ENCODE measurements at regions not wholly inside any gene's neighbourhood (a gene's known extent, or its start where the extent isn't known, plus 50 kb on each side); places are given as distances from the start of the nearest gene placed in this dataset.

DNA sequence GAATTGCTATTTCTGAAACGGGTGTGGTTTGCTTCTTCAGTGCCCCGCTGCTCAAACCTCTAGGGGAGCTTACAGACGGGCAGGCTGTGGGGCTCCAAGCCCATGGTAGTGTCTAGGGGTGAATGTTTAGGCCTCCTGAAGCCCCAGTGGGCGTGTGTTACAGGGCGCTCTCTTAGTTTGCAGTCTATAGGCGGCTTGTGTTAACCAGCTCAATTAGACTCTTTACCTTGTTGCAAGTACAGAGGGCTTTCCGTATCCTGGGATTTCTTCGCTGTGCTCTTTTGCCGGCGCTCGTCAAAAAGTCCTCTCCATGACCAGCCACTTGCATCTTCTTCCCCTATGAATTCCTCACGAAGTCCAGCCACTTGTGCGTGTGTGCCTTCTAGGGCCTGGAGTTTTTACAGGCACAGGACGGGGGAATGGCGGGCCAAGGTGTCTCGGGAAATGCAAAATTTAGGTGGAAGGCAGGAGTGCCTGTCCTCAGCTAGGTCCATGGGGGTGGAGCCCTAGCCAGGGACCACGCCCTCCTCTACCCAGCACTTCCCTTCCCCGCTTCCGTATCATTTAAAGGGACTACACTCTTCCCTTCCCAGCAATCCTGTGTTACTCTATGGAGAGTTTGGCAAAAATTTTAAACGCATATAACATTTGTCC lies 94.5 kb downstream of the HTR1B start:
- Histone ChIP-seq H3K36me3 (ENCODE audit: control insufficient read depth in 4 of 4, insufficient read depth in 3 of 4, low read depth in 1 of 4, low read length in 3 of 4) (no peaks in the 10 kb centered on the region), H3K9me3 (ENCODE audit: control insufficient read depth in 4 of 4, low read length in 3 of 4) (no peaks in the 10 kb centered on the region), H3K4me1 (ENCODE audit: control insufficient read depth in 4 of 4, insufficient read depth in 4 of 4, low read length in 3 of 4) (no peaks in the 10 kb centered on the region), H3K4me3 (ENCODE audit: low read depth in 1 of 3, low read length in 3 of 3) (peak overlapping the region; percentile 41 to 62 (median 49)), H3K27me3 (ENCODE audit: control insufficient read depth in 4 of 4, insufficient read depth in 4 of 4, low read length in 3 of 4) (no peaks in the 10 kb centered on the region), H3K9ac (ENCODE audit: low read depth in 1 of 2, low read length in 2 of 2) (peak overlapping the region in 1 of 2 donors; percentile 25), H3K27ac (ENCODE audit: low read depth in 1 of 2, low read length in 2 of 2) (no peak overlapping the region)
- DNase-seq (ENCODE audit: low spot score), result peak; percentile 34
- 37% methylated on average over 20 of the region's 20 CpGs for WGBS
- TF ChIP-seq GABPA (IDR thresholded peaks at IDR 0.05 in 1 of 2, conservative IDR thresholded peaks at IDR 0.05 in 1 of 2), result peak in 1 of 2 donors; percentile 41
- peak; percentile 24 for TF ChIP-seq YY1 (IDR thresholded peaks at IDR 0.05)
- no peak for TF ChIP-seq RXRA (IDR thresholded peaks at IDR 0.05)

DNA sequence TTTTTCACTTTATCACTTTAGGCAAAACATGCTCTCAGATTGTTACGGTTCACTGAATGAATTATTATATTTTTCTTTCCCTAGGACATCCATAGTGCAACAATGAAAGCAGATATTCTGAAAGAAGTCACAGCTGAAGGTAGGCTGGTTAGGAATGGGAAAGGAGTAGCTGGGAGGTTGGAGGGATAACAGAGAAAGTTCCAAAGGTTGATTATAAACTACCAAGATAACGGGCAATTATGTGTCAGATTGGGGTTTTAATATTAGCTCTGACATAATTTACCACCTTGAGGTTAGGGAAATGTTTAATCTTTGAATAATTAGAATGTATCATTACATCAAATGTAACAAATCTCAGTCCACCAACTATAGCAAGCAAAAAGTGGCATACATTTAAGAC lies 96.5 kb downstream of the HTR1B start:
- Histone ChIP-seq H3K27me3 (ENCODE audit: control insufficient read depth in 4 of 4, insufficient read depth in 4 of 4, low read length in 3 of 4) (no peaks in the 10 kb centered on the region), H3K36me3 (ENCODE audit: control insufficient read depth in 4 of 4, insufficient read depth in 3 of 4, low read depth in 1 of 4, low read length in 3 of 4) (no peaks in the 10 kb centered on the region), H3K9me3 (ENCODE audit: control insufficient read depth in 4 of 4, low read length in 3 of 4) (peaks cover 0 to 7% (median under 1%) of the 10 kb centered on the region in 4 donors), H3K9ac (ENCODE audit: low read depth in 1 of 2, low read length in 2 of 2) (no peak overlapping the region), H3K27ac (ENCODE audit: low read depth in 1 of 2, low read length in 2 of 2) (no peak overlapping the region), H3K4me1 (ENCODE audit: control insufficient read depth in 4 of 4, insufficient read depth in 4 of 4, low read length in 3 of 4) (no peaks in the 10 kb centered on the region), H3K4me3 (ENCODE audit: low read depth in 1 of 3, low read length in 3 of 3) (no peak overlapping the region)
- WGBS, result 77% methylated on average over 2 of the region's 2 CpGs
- TF ChIP-seq, protein P1, sequence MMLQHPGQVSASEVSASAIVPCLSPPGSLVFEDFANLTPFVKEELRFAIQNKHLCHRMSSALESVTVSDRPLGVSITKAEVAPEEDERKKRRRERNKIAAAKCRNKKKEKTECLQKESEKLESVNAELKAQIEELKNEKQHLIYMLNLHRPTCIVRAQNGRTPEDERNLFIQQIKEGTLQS (IDR thresholded peaks at IDR 0.05), result no peak
- TF ChIP-seq, protein P2, sequence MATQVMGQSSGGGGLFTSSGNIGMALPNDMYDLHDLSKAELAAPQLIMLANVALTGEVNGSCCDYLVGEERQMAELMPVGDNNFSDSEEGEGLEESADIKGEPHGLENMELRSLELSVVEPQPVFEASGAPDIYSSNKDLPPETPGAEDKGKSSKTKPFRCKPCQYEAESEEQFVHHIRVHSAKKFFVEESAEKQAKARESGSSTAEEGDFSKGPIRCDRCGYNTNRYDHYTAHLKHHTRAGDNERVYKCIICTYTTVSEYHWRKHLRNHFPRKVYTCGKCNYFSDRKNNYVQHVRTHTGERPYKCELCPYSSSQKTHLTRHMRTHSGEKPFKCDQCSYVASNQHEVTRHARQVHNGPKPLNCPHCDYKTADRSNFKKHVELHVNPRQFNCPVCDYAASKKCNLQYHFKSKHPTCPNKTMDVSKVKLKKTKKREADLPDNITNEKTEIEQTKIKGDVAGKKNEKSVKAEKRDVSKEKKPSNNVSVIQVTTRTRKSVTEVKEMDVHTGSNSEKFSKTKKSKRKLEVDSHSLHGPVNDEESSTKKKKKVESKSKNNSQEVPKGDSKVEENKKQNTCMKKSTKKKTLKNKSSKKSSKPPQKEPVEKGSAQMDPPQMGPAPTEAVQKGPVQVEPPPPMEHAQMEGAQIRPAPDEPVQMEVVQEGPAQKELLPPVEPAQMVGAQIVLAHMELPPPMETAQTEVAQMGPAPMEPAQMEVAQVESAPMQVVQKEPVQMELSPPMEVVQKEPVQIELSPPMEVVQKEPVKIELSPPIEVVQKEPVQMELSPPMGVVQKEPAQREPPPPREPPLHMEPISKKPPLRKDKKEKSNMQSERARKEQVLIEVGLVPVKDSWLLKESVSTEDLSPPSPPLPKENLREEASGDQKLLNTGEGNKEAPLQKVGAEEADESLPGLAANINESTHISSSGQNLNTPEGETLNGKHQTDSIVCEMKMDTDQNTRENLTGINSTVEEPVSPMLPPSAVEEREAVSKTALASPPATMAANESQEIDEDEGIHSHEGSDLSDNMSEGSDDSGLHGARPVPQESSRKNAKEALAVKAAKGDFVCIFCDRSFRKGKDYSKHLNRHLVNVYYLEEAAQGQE (IDR thresholded peaks at IDR 0.05), result no peak
- TF ChIP-seq NR2F2 (IDR thresholded peaks at IDR 0.05) (no peak), SP1 (IDR thresholded peaks at IDR 0.05) (no peak), FOXA1 (IDR thresholded peaks at IDR 0.05) (no peak), EGR1 (IDR thresholded peaks at IDR 0.05; ENCODE audit: low read depth in 2 of 2) (no peak), GABPA (IDR thresholded peaks at IDR 0.05 in 1 of 2, conservative IDR thresholded peaks at IDR 0.05 in 1 of 2) (no peak), JUND (IDR thresholded peaks at IDR 0.05) (no peak), TAF1 (conservative IDR thresholded peaks at IDR 0.05) (no peak), HNF4G (IDR thresholded peaks at IDR 0.05) (no peak), FOXA2 (IDR thresholded peaks at IDR 0.05) (no peak), RXRA (IDR thresholded peaks at IDR 0.05) (no peak), HNF4A (conservative IDR thresholded peaks at IDR 0.05) (no peak), RAD21 (IDR thresholded peaks at IDR 0.05) (no peak)
- TF ChIP-seq, protein P3, sequence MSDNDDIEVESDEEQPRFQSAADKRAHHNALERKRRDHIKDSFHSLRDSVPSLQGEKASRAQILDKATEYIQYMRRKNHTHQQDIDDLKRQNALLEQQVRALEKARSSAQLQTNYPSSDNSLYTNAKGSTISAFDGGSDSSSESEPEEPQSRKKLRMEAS (IDR thresholded peaks at IDR 0.05), result no peak
- TF ChIP-seq, protein P4, sequence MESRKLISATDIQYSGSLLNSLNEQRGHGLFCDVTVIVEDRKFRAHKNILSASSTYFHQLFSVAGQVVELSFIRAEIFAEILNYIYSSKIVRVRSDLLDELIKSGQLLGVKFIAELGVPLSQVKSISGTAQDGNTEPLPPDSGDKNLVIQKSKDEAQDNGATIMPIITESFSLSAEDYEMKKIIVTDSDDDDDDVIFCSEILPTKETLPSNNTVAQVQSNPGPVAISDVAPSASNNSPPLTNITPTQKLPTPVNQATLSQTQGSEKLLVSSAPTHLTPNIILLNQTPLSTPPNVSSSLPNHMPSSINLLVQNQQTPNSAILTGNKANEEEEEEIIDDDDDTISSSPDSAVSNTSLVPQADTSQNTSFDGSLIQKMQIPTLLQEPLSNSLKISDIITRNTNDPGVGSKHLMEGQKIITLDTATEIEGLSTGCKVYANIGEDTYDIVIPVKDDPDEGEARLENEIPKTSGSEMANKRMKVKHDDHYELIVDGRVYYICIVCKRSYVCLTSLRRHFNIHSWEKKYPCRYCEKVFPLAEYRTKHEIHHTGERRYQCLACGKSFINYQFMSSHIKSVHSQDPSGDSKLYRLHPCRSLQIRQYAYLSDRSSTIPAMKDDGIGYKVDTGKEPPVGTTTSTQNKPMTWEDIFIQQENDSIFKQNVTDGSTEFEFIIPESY (IDR thresholded peaks at IDR 0.05), result no peak
- TF ChIP-seq, protein P5, sequence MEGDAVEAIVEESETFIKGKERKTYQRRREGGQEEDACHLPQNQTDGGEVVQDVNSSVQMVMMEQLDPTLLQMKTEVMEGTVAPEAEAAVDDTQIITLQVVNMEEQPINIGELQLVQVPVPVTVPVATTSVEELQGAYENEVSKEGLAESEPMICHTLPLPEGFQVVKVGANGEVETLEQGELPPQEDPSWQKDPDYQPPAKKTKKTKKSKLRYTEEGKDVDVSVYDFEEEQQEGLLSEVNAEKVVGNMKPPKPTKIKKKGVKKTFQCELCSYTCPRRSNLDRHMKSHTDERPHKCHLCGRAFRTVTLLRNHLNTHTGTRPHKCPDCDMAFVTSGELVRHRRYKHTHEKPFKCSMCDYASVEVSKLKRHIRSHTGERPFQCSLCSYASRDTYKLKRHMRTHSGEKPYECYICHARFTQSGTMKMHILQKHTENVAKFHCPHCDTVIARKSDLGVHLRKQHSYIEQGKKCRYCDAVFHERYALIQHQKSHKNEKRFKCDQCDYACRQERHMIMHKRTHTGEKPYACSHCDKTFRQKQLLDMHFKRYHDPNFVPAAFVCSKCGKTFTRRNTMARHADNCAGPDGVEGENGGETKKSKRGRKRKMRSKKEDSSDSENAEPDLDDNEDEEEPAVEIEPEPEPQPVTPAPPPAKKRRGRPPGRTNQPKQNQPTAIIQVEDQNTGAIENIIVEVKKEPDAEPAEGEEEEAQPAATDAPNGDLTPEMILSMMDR (IDR thresholded peaks at IDR 0.05; ENCODE audit: low read depth, low read length, missing input control), result no peak
- DNase-seq (ENCODE audit: low spot score), result no peak

Measured in liver (tissue), 8 donors.